ENCODE measurements at regions not wholly inside any gene's neighbourhood (a gene's known extent, or its start where the extent isn't known, plus 50 kb on each side); places are given as distances from the start of the nearest gene placed in this dataset.

DNA sequence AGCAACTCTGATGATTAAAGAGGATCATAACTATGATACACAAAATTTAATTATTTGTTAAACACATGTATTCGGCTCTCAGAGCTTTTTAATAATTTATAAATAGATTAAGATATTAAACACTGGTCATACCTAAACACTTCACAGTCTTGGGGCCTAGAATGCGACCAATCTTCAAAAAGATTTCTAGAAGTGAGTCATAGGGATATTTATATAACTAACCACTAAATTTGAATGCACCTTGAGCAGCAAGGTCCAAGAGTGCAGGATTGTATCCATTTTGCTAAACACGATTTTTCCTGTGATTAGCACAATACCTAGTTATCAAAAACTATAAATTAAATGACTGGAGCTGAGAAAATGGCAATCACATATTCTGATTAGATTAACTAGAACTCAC is 709.3 kb downstream of the EPHA7 start:
- H3K27ac ChIP-seq (replicated peaks), result no peak overlapping the region

DNA sequence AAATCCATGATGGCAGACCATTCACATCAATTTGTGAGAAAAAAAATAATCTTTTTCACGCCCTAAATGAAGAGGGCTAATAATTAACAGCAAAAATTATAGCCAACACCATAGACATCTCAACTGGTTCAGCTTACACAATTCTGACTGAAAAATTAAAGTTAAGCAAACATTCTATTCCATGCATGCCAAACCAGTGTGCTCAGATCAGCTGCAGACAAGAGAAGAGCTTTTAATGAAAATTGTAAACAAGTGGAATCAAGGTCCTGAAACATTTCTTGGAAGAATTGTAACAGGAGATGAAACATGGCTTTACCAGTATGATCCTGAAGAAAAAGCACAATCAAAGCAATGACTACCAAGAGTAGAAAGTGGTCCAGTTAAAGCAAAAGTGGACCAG is 710.4 kb downstream of the EPHA7 start:
- Histone ChIP-seq H3K27me3 (ENCODE audit: insufficient read depth, poor library complexity, severe bottlenecking) (no peaks in the 10 kb centered on the region), H3K4me3 (replicated peaks; ENCODE audit: insufficient read depth, low read length) (no peak overlapping the region), H3K27ac (replicated peaks) (no peak overlapping the region)
- TF ChIP-seq SPI1 (IDR thresholded peaks at IDR 0.05; ENCODE audit: borderline replicate concordance, low read depth) (no peak), GABPA (IDR thresholded peaks at IDR 0.05; ENCODE audit: low read depth) (no peak), POLR2AphosphoS5 (IDR thresholded peaks at IDR 0.05; ENCODE audit: low read depth) (no peak)
- TF ChIP-seq, protein P1, sequence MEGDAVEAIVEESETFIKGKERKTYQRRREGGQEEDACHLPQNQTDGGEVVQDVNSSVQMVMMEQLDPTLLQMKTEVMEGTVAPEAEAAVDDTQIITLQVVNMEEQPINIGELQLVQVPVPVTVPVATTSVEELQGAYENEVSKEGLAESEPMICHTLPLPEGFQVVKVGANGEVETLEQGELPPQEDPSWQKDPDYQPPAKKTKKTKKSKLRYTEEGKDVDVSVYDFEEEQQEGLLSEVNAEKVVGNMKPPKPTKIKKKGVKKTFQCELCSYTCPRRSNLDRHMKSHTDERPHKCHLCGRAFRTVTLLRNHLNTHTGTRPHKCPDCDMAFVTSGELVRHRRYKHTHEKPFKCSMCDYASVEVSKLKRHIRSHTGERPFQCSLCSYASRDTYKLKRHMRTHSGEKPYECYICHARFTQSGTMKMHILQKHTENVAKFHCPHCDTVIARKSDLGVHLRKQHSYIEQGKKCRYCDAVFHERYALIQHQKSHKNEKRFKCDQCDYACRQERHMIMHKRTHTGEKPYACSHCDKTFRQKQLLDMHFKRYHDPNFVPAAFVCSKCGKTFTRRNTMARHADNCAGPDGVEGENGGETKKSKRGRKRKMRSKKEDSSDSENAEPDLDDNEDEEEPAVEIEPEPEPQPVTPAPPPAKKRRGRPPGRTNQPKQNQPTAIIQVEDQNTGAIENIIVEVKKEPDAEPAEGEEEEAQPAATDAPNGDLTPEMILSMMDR (IDR thresholded peaks at IDR 0.05; ENCODE audit: insufficient read depth, low read length), result no peak
- TF ChIP-seq, protein P2, sequence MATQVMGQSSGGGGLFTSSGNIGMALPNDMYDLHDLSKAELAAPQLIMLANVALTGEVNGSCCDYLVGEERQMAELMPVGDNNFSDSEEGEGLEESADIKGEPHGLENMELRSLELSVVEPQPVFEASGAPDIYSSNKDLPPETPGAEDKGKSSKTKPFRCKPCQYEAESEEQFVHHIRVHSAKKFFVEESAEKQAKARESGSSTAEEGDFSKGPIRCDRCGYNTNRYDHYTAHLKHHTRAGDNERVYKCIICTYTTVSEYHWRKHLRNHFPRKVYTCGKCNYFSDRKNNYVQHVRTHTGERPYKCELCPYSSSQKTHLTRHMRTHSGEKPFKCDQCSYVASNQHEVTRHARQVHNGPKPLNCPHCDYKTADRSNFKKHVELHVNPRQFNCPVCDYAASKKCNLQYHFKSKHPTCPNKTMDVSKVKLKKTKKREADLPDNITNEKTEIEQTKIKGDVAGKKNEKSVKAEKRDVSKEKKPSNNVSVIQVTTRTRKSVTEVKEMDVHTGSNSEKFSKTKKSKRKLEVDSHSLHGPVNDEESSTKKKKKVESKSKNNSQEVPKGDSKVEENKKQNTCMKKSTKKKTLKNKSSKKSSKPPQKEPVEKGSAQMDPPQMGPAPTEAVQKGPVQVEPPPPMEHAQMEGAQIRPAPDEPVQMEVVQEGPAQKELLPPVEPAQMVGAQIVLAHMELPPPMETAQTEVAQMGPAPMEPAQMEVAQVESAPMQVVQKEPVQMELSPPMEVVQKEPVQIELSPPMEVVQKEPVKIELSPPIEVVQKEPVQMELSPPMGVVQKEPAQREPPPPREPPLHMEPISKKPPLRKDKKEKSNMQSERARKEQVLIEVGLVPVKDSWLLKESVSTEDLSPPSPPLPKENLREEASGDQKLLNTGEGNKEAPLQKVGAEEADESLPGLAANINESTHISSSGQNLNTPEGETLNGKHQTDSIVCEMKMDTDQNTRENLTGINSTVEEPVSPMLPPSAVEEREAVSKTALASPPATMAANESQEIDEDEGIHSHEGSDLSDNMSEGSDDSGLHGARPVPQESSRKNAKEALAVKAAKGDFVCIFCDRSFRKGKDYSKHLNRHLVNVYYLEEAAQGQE (IDR thresholded peaks at IDR 0.05; ENCODE audit: insufficient replicate concordance, low read depth), result no peak
- DNase-seq (ENCODE audit: low read depth in 1 of 2, low spot score in 1 of 2), result no peak

More for the DNA sequence above, 709.3 kb downstream of the EPHA7 start:
- Histone ChIP-seq H3K27me3 (ENCODE audit: insufficient read depth, poor library complexity, severe bottlenecking) (no peaks in the 10 kb centered on the region), H3K4me3 (replicated peaks; ENCODE audit: insufficient read depth, low read length) (no peak overlapping the region)
- DNase-seq (ENCODE audit: low read depth in 1 of 2, low spot score in 1 of 2), result no peak
- TF ChIP-seq GABPA (IDR thresholded peaks at IDR 0.05; ENCODE audit: low read depth) (no peak), POLR2AphosphoS5 (IDR thresholded peaks at IDR 0.05; ENCODE audit: low read depth) (no peak), SPI1 (IDR thresholded peaks at IDR 0.05; ENCODE audit: borderline replicate concordance, low read depth) (no peak)
- TF ChIP-seq, protein P2 (IDR thresholded peaks at IDR 0.05; ENCODE audit: insufficient replicate concordance, low read depth), result no peak
- TF ChIP-seq, protein P1 (IDR thresholded peaks at IDR 0.05; ENCODE audit: insufficient read depth, low read length), result no peak

DNA sequence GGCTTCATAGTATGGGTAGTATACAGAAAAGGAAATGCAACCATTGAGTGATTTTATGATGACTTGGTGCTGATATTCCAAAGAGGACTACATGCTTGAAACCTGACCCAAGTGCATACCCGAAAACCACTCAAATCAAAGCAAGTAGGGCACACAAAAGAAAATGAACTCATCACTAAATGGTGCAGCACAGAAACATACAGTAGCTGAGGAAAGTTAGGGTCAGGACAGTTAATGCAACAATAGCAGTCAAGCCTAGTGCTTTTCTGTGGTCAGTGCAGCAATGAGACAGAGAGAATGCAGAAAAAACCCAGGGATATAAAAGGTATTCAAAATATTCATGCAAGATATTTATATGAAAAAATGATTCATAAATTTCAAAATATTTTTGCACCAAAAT is 711.1 kb downstream of the EPHA7 start:
- DNase-seq (ENCODE audit: low read depth in 1 of 2, low spot score in 1 of 2), result no peak
- H3K27ac ChIP-seq (replicated peaks), result no peak overlapping the region
- H3K27me3 ChIP-seq (ENCODE audit: insufficient read depth, poor library complexity, severe bottlenecking), result no peaks in the 10 kb centered on the region
- TF ChIP-seq, protein P2 (IDR thresholded peaks at IDR 0.05; ENCODE audit: insufficient replicate concordance, low read depth), result no peak
- TF ChIP-seq, protein P1 (IDR thresholded peaks at IDR 0.05; ENCODE audit: insufficient read depth, low read length), result no peak
- TF ChIP-seq POLR2AphosphoS5 (IDR thresholded peaks at IDR 0.05; ENCODE audit: low read depth) (no peak), GABPA (IDR thresholded peaks at IDR 0.05; ENCODE audit: low read depth) (no peak), SPI1 (IDR thresholded peaks at IDR 0.05; ENCODE audit: borderline replicate concordance, low read depth) (no peak)
- H3K4me3 ChIP-seq (replicated peaks; ENCODE audit: insufficient read depth, low read length), result no peak overlapping the region
